ENCODE measurements at regions not wholly inside any gene's neighbourhood (a gene's known extent, or its start where the extent isn't known, plus 50 kb on each side); places are given as distances from the start of the nearest gene placed in this dataset.

DNA sequence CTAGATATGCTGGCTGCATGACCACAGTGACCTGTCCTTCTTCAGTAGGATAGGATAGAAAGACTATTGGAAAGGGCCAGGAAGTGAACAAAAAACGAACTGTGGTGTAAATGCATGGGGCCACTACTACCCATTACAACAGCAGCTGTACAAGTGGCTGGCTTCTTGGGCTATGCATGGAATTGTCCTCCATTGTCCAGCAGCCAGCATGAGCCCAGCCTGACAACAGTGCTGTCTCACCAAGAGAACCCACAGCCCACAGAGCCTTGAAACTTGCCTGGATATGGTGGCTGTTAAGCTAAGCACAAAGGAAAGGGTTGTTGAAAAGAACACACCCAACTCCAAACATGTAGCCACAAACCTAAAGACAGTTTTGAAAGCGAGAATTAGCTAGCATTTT is 330.2 kb upstream of the F9 start (continued):
- TF ChIP-seq PHF20 (IDR thresholded peaks at IDR 0.05; ENCODE audit: partially characterized antibody) (no peak), XRCC3 (IDR thresholded peaks at IDR 0.05) (no peak), MXD1 (CRISPR knock-in tag; IDR thresholded peaks at IDR 0.05; ENCODE audit: borderline replicate concordance, poor library complexity, severe bottlenecking) (no peak), NR4A1 (CRISPR knock-in tag; IDR thresholded peaks at IDR 0.05) (no peak), NR4A1 (tag; IDR thresholded peaks at IDR 0.05) (peak; percentile 76), BACH1 (tag; IDR thresholded peaks at IDR 0.05) (peak; percentile 50; the same call in 1 of the 2 replicates)

DNA sequence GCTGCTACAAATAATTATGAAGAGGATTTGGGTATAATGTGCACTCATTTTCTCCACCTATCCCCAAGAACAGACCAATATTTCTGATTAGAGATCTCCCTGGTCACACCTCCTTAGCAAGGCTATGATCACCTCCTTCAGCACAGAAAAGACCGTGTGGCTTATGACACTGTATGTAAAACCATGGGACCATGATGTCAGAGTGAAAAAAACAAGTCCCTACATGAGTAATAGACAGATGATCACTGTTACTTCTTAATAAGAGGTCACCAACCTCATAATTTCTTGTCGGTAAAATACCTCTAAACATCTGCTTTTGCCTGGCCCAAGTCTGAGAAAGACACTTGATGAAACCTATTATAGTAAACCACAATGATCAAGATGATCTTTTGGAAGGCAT is 330.6 kb upstream of the F9 start:
- ChIA-PET CTCF (ENCODE audit: low intra/inter-chr PET ratio) (interaction anchor here (0.5 kb wide), 1 partner anchor 16 kb away, joined by 3 read pairs; no protein-coding TSS in a partner anchor), POLR2A (interaction anchor here (3.0 kb wide), 1 partner anchor 12 kb away, joined by 14 read pairs; no protein-coding TSS in a partner anchor)
- peaks cover 4% of the 10 kb centered on the region; the same call in 2 of the 3 replicates for H3K36me3 ChIP-seq (ENCODE audit: control insufficient read depth, insufficient read depth, low read length)
- DNase-seq (ENCODE audit: extremely low read depth in 1 of 4, low spot score in 3 of 4) (peak in 2 of 4 experiments; percentile 10 to 14), FAIRE-seq (no peak), ATAC-seq (0 out of 3 replicates have a peak, but pooled peaks have one; percentile 4)
- no peaks in the 10 kb centered on the region for H3K9me3 ChIP-seq (replicated peaks; ENCODE audit: control insufficient read depth, insufficient read depth, low read depth, low read length)
- H4K20me1 ChIP-seq (replicated peaks; ENCODE audit: control insufficient read depth, insufficient read depth, low read length), result no peaks in the 10 kb centered on the region
- no peak overlapping the region for H3K4me3 ChIP-seq
- peak overlapping the region; percentile 32; the same call in 1 of the 3 replicates for H3K27ac ChIP-seq (ENCODE audit: extremely low read depth, low read depth, low read length)
- BruUV-seq (replicated peaks), result no TSS peak
- H3K9me1 ChIP-seq (ENCODE audit: control insufficient read depth, insufficient read depth, low read length), result no peaks in the 10 kb centered on the region
- 33% methylated on average over 2 of the region's 2 CpGs for WGBS (ENCODE audit: insufficient coverage, low coverage, missing lambda C conversion rate)
- no peak overlapping the region for H3K9ac ChIP-seq (ENCODE audit: insufficient read depth in 1 of 2, low read depth in 2 of 2, low read length in 2 of 2)
- peaks cover 13% of the 10 kb centered on the region; the same call in 2 of the 3 replicates for H3K79me2 ChIP-seq (ENCODE audit: control insufficient read depth, insufficient read depth, low read length)
- TF ChIP-seq FOXP1 (CRISPR knock-in tag; IDR thresholded peaks at IDR 0.05), result no peak
- TF ChIP-seq, protein P1, sequence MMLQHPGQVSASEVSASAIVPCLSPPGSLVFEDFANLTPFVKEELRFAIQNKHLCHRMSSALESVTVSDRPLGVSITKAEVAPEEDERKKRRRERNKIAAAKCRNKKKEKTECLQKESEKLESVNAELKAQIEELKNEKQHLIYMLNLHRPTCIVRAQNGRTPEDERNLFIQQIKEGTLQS (IDR thresholded peaks at IDR 0.05), result peak; percentile 65
- TF ChIP-seq, protein P1 (CRISPR knock-in tag; conservative IDR thresholded peaks at IDR 0.05), result no peak
- TF ChIP-seq NR2C2 (CRISPR knock-in tag; IDR thresholded peaks at IDR 0.05), result no peak
- TF ChIP-seq NR2C2 (tag; IDR thresholded peaks at IDR 0.05), result peak; percentile 47; the same call in 1 of the 2 replicates
- TF ChIP-seq DMBX1 (CRISPR knock-in tag; IDR thresholded peaks at IDR 0.05; ENCODE audit: borderline replicate concordance), result peak; percentile 10; the same call in 1 of the 2 replicates
- H3K4me2 ChIP-seq (ENCODE audit: insufficient read depth, low read length), result peak overlapping the region; percentile 12; the same call in 1 of the 2 replicates
- in situ Hi-C loops (cut with MboI) (no loop called here), intact Hi-C loops (cut with micrococcal nuclease) (loop anchor here (5.0 kb wide), 1 partner anchor 73 kb away; no protein-coding TSS in a partner anchor)
- H3K27me3 ChIP-seq (ENCODE audit: control insufficient read depth in 2 of 2, insufficient read depth in 2 of 2, low read length in 2 of 2), result no peaks in the 10 kb centered on the region
- H3K4me1 ChIP-seq (replicated peaks in 1 of 2; ENCODE audit: control insufficient read depth in 2 of 2, insufficient read depth in 2 of 2, low read length in 2 of 2), result peaks cover 18 to 28% of the 10 kb centered on the region in 2 experiments; a peak in 4 of 5 replicates
- peak overlapping the region; percentile 70 for H2AFZ ChIP-seq (ENCODE audit: low read depth, low read length)
